GM10266 (cell line): ENCODE measurements at regions not wholly inside any gene's neighbourhood (a gene's known extent, or its start where the extent isn't known, plus 50 kb on each side); places are given as distances from the start of the nearest gene placed in this dataset.

Experiments used
- DNase-seq: peaks from one replicate; pipeline ENCODE4 v3.0.0; 2012; ENCODE audit errors: extremely low spot score
- TF ChIP-seq, protein P1 (sequence below): IDR thresholded peaks from 2 replicates; pipeline ENCODE4 v1.5.1; 2012; ENCODE audit warnings: mild to moderate bottlenecking, low read depth; ENCODE audit not compliant: control insufficient read depth, insufficient read depth; ENCODE audit errors: missing control alignments

DNA sequence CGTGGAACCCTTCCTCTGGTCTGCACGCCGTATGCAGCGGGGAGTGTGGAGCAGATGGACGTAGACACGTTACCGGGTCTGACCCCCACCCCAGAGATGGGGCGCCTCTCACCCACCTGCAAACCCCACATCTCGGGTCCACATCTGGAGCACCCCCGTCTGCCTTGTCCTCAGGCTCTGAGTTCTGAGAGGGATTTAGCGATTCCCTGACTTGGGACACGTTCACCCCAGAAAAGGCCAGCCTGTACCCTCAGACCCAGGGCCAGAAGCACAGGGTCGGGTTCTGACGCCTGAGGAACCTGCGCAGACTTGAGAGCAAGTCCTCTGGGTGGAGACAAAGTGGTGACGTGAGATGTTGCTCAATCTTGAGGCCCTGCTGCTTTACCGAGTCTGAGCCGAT is 1138.5 kb downstream of the BRD1 start:
- TF ChIP-seq, protein P1, sequence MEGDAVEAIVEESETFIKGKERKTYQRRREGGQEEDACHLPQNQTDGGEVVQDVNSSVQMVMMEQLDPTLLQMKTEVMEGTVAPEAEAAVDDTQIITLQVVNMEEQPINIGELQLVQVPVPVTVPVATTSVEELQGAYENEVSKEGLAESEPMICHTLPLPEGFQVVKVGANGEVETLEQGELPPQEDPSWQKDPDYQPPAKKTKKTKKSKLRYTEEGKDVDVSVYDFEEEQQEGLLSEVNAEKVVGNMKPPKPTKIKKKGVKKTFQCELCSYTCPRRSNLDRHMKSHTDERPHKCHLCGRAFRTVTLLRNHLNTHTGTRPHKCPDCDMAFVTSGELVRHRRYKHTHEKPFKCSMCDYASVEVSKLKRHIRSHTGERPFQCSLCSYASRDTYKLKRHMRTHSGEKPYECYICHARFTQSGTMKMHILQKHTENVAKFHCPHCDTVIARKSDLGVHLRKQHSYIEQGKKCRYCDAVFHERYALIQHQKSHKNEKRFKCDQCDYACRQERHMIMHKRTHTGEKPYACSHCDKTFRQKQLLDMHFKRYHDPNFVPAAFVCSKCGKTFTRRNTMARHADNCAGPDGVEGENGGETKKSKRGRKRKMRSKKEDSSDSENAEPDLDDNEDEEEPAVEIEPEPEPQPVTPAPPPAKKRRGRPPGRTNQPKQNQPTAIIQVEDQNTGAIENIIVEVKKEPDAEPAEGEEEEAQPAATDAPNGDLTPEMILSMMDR: no peak
- DNase-seq: no peak

DNA sequence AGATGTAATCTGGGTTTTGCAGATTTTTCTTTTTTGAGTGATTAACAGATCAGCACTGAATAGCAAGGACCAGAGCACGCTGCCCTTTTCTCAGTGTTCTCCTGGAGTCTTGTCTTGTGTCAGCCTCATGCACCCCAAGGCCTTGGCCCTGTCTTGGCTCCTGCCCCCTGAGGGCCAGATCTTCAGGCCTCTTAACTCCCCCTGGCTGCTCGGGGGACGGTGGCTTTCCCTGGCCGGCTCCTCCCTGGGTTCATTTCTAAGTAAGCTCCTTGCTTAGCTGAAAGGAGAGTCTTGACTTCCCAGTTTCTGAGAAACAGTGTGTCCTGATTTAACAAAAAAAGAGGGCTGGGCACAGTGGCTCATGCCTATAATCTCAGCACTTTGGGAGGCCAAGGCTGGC is 1139.3 kb downstream of the BRD1 start:
- TF ChIP-seq, protein P1: no peak

GRCh38 chr22:48687606-48688005 is 1140.1 kb downstream of the BRD1 start:
- no peak for DNase-seq
- TF ChIP-seq, protein P1: no peak

More for the DNA sequence above, 1139.3 kb downstream of the BRD1 start:
- no peak for DNase-seq

GRCh38 chr22:48686694-48687302 is 1140.9 kb downstream of the BRD1 start:
- DNase-seq: no peak
- TF ChIP-seq, protein P1: no peak

DNA sequence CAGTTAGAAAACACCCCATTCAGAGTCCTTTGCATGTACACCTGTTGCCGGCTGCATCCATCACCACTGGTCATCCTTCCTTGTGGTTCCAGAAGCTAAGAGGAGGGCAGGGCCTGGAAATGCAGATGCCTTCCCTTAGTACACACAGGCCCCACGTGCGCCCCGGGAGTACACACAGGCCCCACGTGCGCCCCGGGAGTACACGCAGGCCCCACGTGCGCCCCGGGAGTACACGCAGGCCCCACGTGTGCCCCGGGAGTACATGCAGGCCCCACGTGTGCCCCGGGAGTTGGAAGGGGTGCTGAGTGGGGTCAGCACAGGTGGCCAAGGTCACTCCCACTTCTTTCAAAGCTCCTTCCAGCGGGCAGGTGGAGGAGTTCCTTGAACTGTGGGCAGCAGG is 1141.9 kb downstream of the BRD1 start:
- TF ChIP-seq, protein P1: no peak
- no peak for DNase-seq

- TF ChIP-seq, protein P1: no peak
- no peak for DNase-seq
Observed at GRCh38 chr22:48683640-48684039, 1144.0 kb downstream of the BRD1 start.

- TF ChIP-seq, protein P1: no peak
- no peak for DNase-seq
Observed at GRCh38 chr22:48682504-48682903, 1145.2 kb downstream of the BRD1 start.
